HL-60 (cell line): ENCODE measurements at regions not wholly inside any gene's neighbourhood (a gene's known extent, or its start where the extent isn't known, plus 50 kb on each side); places are given as distances from the start of the nearest gene placed in this dataset.

Experiments used
- DNase-seq, 2 experiments: peaks; one replicate each; pipeline ENCODE4 v3.0.0-alpha.2; 2010 to 2020; ENCODE audit warnings: low read depth in 1 of 2, low spot score in 1 of 2
- H3K27ac ChIP-seq: fragments of 250-450 bp; sonication (Bioruptor Pico); replicated peaks from 2 replicates; pipeline ENCODE4 v1.5.1; 2020; ENCODE audit warnings: mild to moderate bottlenecking, moderate library complexity
- H3K27me3 ChIP-seq: fragments of 250-450 bp; sonication (Bioruptor Pico); 2 replicates; pipeline ENCODE4 v1.5.1; 2021; ENCODE audit warnings: mild to moderate bottlenecking, moderate library complexity; ENCODE audit not compliant: insufficient read depth, poor library complexity, severe bottlenecking
- H3K4me3 ChIP-seq: replicated peaks from 2 replicates; pipeline ENCODE4 v1.5.1; 2011; ENCODE audit warnings: mild to moderate bottlenecking, control low read depth, low read length; ENCODE audit not compliant: insufficient read depth
- GABPA ChIP-seq: IDR thresholded peaks from 2 replicates; pipeline ENCODE4 v1.6.1; 2012; ENCODE audit warnings: low read depth
- POLR2AphosphoS5 ChIP-seq: IDR thresholded peaks from 2 replicates; pipeline ENCODE4 v1.6.1; 2012; ENCODE audit warnings: low read depth
- SPI1 ChIP-seq: IDR thresholded peaks from 2 replicates; pipeline ENCODE4 v1.6.1; 2012; ENCODE audit warnings: low read depth, mild to moderate bottlenecking, borderline replicate concordance
- TF ChIP-seq, protein P1 (sequence below): IDR thresholded peaks from 2 replicates; pipeline ENCODE4 v1.6.1; 2012; ENCODE audit warnings: low read depth; ENCODE audit not compliant: insufficient replicate concordance
- TF ChIP-seq, protein P2 (sequence below): IDR thresholded peaks from one replicate; pipeline ENCODE4 v1.5.1; 2011; ENCODE audit warnings: low read length, control low read depth, inconsistent platforms; ENCODE audit not compliant: insufficient read depth

DNA sequence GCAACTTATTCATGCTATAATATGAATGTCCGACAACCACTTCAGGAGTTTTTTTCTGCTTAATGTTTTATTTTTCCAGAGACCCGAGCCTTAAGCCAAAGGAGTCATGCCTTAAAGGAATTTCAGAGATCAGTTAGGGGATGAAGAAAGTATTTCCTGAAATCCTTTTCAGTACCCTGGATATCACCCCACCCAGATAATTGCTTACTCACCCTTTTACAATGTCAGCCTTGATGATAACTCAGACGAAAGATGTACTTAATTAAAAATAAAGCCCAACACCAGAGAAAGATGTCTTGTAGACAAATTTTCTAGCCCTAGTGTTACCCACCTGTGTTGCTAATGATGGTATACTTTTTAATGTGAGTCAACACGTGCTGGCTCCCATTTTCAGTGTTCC is 124.1 kb downstream of the XCL2 start:
- Histone ChIP-seq H3K4me3 (no peak overlapping the region), H3K27me3 (peaks cover 2% of the 10 kb centered on the region), H3K27ac (no peak overlapping the region)
- TF ChIP-seq, protein P1, sequence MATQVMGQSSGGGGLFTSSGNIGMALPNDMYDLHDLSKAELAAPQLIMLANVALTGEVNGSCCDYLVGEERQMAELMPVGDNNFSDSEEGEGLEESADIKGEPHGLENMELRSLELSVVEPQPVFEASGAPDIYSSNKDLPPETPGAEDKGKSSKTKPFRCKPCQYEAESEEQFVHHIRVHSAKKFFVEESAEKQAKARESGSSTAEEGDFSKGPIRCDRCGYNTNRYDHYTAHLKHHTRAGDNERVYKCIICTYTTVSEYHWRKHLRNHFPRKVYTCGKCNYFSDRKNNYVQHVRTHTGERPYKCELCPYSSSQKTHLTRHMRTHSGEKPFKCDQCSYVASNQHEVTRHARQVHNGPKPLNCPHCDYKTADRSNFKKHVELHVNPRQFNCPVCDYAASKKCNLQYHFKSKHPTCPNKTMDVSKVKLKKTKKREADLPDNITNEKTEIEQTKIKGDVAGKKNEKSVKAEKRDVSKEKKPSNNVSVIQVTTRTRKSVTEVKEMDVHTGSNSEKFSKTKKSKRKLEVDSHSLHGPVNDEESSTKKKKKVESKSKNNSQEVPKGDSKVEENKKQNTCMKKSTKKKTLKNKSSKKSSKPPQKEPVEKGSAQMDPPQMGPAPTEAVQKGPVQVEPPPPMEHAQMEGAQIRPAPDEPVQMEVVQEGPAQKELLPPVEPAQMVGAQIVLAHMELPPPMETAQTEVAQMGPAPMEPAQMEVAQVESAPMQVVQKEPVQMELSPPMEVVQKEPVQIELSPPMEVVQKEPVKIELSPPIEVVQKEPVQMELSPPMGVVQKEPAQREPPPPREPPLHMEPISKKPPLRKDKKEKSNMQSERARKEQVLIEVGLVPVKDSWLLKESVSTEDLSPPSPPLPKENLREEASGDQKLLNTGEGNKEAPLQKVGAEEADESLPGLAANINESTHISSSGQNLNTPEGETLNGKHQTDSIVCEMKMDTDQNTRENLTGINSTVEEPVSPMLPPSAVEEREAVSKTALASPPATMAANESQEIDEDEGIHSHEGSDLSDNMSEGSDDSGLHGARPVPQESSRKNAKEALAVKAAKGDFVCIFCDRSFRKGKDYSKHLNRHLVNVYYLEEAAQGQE, result peak; percentile 21
- no peak for TF ChIP-seq SPI1
- DNase-seq, result no peak

DNA sequence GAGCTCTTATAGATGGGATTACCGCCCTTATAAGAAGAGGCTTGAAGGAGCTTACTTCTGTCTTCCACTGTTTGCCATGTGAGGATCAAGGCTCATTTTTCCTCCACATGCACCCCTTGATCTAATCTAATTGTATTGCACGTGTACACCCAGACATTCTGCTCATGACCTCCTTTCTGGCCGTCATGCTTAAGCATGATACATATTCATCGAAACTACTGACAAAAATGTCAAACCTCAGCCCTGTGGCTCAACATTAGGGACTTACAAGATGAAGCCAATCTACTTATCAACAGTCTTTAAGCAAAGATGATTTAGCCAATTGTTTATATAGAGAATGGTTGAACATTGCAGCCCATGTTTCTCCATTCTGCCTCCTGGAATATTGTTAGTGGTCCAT is 127.6 kb downstream of the XCL2 start:
- DNase-seq, result no peak
- TF ChIP-seq, protein P1, result no peak
- TF ChIP-seq SPI1 (no peak), POLR2AphosphoS5 (no peak), GABPA (no peak)
- TF ChIP-seq, protein P2, sequence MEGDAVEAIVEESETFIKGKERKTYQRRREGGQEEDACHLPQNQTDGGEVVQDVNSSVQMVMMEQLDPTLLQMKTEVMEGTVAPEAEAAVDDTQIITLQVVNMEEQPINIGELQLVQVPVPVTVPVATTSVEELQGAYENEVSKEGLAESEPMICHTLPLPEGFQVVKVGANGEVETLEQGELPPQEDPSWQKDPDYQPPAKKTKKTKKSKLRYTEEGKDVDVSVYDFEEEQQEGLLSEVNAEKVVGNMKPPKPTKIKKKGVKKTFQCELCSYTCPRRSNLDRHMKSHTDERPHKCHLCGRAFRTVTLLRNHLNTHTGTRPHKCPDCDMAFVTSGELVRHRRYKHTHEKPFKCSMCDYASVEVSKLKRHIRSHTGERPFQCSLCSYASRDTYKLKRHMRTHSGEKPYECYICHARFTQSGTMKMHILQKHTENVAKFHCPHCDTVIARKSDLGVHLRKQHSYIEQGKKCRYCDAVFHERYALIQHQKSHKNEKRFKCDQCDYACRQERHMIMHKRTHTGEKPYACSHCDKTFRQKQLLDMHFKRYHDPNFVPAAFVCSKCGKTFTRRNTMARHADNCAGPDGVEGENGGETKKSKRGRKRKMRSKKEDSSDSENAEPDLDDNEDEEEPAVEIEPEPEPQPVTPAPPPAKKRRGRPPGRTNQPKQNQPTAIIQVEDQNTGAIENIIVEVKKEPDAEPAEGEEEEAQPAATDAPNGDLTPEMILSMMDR, result no peak
- H3K27ac ChIP-seq, result no peak overlapping the region
- H3K4me3 ChIP-seq, result no peak overlapping the region
- no peaks in the 10 kb centered on the region for H3K27me3 ChIP-seq

DNA sequence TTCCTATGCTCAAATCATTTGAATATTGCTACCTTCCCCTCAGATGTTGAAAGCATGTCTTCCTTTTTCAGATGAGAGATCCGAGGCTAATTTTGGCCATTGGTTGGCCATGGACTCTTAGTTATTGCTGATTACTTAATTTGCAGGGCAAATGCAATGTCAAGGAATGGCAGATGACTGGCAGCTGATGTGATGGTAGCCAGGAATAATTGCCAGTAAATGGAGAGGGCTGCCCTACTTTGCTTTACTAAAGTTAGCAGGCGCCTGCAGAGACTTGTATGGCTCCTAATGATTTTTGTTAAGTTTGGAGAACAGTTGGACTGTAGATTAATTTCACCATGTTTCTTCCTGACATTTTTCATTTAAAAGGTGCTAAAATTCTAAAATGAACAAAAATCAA is 128.9 kb downstream of the XCL2 start:
- DNase-seq, result no peak
- H3K27me3 ChIP-seq, result no peaks in the 10 kb centered on the region
- no peak for TF ChIP-seq SPI1
- TF ChIP-seq GABPA, result no peak
- TF ChIP-seq, protein P2, result no peak
- TF ChIP-seq, protein P1, result no peak
- TF ChIP-seq POLR2AphosphoS5, result no peak
- H3K4me3 ChIP-seq, result no peak overlapping the region
- H3K27ac ChIP-seq, result no peak overlapping the region

DNA sequence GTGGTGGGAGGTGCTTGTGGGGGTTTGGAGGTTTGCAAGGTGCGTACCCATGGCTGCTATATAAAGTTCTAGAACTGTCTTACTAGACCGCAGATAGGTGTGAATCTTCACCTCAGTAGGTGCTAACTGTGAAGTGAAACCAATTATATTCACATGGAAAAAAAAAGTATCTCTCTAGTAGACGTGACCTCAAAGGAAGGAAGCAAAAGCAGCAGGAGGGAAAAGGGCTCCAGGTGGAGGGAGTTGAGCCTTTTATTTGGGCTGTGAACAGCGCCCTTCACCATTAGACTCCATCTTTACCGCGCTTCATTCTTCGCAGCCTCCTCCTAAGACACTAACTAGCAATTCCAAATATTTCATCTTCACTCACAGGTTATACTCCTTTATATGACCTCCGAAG is 129.8 kb downstream of the TBX19 start:
- no peak for DNase-seq
- Histone ChIP-seq H3K27me3 (no peaks in the 10 kb centered on the region), H3K27ac (no peak overlapping the region), H3K4me3 (no peak overlapping the region)
- TF ChIP-seq, protein P1, result no peak
- no peak for TF ChIP-seq POLR2AphosphoS5
- TF ChIP-seq SPI1, result no peak
- TF ChIP-seq, protein P2, result no peak
- TF ChIP-seq GABPA, result no peak
